ENCODE measurements at regions not wholly inside any gene's neighbourhood (a gene's known extent, or its start where the extent isn't known, plus 50 kb on each side); places are given as distances from the start of the nearest gene placed in this dataset. TPM values are rescaled to one million over a fixed set of nuclear protein-coding genes. Genes with fewer than 3 reads are reported as not detected.

GRCh38 chr14:36394593-36394992 lies 74.2 kb upstream of the MBIP start:
- Histone ChIP-seq H3K27me3 (no peaks in the 10 kb centered on the region), H3K36me3 (no peaks in the 10 kb centered on the region), H3K9me3 (no peaks in the 10 kb centered on the region), H3K4me3 (replicated peaks in 1 of 3) (no peak overlapping the region), H3K27ac (peak overlapping the region; percentile 5 to 45 (median 15)), H3K4me1 (peaks cover 15 to 23% of the 10 kb centered on the region in 2 donors)
- TF ChIP-seq, protein P1, sequence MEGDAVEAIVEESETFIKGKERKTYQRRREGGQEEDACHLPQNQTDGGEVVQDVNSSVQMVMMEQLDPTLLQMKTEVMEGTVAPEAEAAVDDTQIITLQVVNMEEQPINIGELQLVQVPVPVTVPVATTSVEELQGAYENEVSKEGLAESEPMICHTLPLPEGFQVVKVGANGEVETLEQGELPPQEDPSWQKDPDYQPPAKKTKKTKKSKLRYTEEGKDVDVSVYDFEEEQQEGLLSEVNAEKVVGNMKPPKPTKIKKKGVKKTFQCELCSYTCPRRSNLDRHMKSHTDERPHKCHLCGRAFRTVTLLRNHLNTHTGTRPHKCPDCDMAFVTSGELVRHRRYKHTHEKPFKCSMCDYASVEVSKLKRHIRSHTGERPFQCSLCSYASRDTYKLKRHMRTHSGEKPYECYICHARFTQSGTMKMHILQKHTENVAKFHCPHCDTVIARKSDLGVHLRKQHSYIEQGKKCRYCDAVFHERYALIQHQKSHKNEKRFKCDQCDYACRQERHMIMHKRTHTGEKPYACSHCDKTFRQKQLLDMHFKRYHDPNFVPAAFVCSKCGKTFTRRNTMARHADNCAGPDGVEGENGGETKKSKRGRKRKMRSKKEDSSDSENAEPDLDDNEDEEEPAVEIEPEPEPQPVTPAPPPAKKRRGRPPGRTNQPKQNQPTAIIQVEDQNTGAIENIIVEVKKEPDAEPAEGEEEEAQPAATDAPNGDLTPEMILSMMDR (IDR thresholded peaks at IDR 0.05) = no peak
- TF ChIP-seq POLR2A (IDR thresholded peaks at IDR 0.05) = no peak
- WGBS, 2 donors = 0% methylated on average over 1 of the region's 1 CpG
- intact Hi-C loops (cut with DNase I) = no loop called here
- peak; percentile 49 to 60 for DNase-seq

DNA sequence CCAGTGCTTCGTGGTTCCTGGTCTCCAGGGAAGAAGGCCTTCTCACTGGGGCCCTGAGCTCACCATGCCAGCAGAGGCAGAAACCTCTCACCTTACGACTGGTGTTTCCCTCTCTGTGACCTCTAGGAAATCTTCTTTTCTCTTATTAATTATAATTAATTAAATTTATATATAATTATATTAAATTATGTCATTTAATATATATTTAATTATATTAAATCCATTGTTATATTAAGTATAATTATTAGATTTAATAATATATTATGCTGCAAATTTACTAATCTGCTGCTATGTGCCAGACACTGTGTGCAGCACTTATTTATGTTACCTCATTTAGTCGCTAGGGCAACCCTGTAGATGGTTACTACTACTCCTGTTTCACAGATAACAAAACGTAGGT lies 70.3 kb upstream of the MBIP start:
- H3K27ac ChIP-seq = no peak overlapping the region
- no peaks in the 10 kb centered on the region for H3K9me3 ChIP-seq
- H3K4me3 ChIP-seq (replicated peaks in 1 of 3) = no peak overlapping the region
- peaks cover 15 to 23% of the 10 kb centered on the region in 2 donors for H3K4me1 ChIP-seq
- H3K27me3 ChIP-seq = no peaks in the 10 kb centered on the region
- TF ChIP-seq, protein P1 (IDR thresholded peaks at IDR 0.05) = no peak
- no peak for TF ChIP-seq POLR2A (IDR thresholded peaks at IDR 0.05)
- 81 to 84% methylated on average over 4 of the region's 4 CpGs for WGBS, 2 donors
- intact Hi-C loops (cut with DNase I) = no loop called here
- no peaks in the 10 kb centered on the region for H3K36me3 ChIP-seq
- no peak for DNase-seq

DNA sequence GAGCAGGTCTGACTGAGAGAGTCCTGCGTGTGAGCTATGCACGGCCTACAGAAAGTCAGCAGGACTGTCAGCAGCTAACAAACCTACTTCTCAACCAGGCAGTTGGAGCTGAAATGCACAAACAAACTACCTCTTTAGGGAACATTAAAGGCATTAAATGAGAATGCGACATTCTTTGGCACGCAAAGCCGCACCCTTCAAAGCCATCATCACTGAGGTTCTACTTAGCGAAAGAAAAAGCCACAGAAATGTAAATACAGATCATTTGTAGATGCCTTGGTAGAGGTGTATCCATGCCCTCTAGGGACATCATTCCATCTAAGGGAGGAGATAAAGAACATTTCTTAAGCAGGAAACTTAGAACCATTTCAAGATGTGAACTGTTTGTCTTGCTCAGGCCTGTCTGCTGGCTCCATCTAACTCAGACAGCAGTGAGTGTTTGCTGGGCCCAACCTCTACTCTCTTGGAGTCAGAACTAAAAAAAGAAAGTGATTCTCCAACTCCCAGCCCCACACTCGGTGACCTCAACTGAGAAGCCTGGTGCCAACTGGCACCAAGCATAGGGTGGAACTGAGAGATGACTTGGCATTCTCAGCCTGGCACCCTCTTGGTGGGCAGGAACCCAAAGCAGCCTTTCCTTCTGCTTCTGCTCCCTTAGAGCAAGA lies 63.5 kb upstream of the MBIP start:
- DNase-seq = peak; percentile 89 to 93
- peak overlapping the region; percentile 74 to 76 (median 74) for H3K27ac ChIP-seq
- no peak overlapping the region for H3K4me3 ChIP-seq (replicated peaks in 1 of 3)
- H3K36me3 ChIP-seq = no peaks in the 10 kb centered on the region
- H3K9me3 ChIP-seq = no peaks in the 10 kb centered on the region
- intact Hi-C loops (cut with DNase I) = no loop called here
- peaks cover 10 to 14% of the 10 kb centered on the region in 2 donors for H3K4me1 ChIP-seq
- H3K27me3 ChIP-seq = no peaks in the 10 kb centered on the region
- TF ChIP-seq, protein P1 (IDR thresholded peaks at IDR 0.05) = no peak
- peak in 1 of 2 donors; percentile 59 for TF ChIP-seq POLR2A (IDR thresholded peaks at IDR 0.05)
- 84 to 88% methylated on average over 7 of the region's 7 CpGs for WGBS, 2 donors

GRCh38 chr14:36373982-36374673 lies 53.7 kb upstream of the MBIP start:
- 26% methylated on average over 4 of the region's 4 CpGs for WGBS, 2 donors
- Histone ChIP-seq H3K4me1 (no peaks in the 10 kb centered on the region), H3K36me3 (no peaks in the 10 kb centered on the region), H3K27ac (no peak overlapping the region), H3K27me3 (no peaks in the 10 kb centered on the region), H3K4me3 (replicated peaks in 1 of 3) (no peak overlapping the region), H3K9me3 (no peaks in the 10 kb centered on the region)
- peak in 1 of 2 donors; percentile 17 for TF ChIP-seq POLR2A (IDR thresholded peaks at IDR 0.05)
- TF ChIP-seq, protein P1 (IDR thresholded peaks at IDR 0.05) = peak; percentile 55 to 92 (median 86)
- peak; percentile 87 to 92 for DNase-seq
- intact Hi-C loops (cut with DNase I) = no loop called here

Small RNA genes in the stretch of these regions (small RNA-seq; reads per million reads assigned to genes)
- not detected for gene RNU7-93P
